AG10803 (cell line): ENCODE measurements at regions not wholly inside any gene's neighbourhood (a gene's known extent, or its start where the extent isn't known, plus 50 kb on each side); places are given as distances from the start of the nearest gene placed in this dataset.

ENCODE experiments used
- DNase-seq: peaks from one replicate; pipeline ENCODE4 v3.0.0; 2010; ENCODE audit warnings: low read depth
- H3K4me3 ChIP-seq: 2 replicates; pipeline ENCODE4 v1.5.1; 2011; ENCODE audit warnings: mild to moderate bottlenecking, low read length, control low read depth
- TF ChIP-seq, protein P1 (sequence below): conservative IDR thresholded peaks from 2 replicates; pipeline ENCODE4 v1.5.1; 2011; ENCODE audit warnings: mild to moderate bottlenecking, low read length, control low read depth, inconsistent platforms

DNA sequence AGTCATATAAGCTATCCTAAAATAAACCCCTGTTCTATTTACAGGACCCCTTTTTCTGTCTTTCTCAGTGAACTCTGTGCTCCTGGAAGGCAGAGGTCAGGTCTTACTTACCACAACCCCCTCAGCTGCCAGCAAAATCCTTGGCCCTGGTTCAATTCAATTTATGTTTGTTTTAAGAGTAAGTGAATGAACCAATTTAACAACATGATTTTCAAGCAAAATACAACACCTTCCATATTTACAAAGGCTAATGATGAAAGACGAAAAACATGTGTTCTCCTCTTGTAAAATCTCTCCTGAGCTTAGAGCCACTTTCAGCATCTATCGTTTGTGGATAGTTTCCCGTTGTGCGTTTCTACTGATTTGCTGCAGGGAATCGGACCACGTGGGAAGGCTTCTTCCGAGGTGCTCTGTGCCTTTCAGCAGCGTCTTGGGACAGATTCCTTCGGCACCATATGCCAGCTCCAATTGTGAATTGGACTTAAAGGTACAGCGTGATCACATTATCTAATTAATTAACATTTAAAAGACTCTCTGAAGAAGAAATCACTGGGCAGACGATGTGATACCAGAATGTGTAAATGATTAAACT is 411.7 kb downstream of the IRS2 start:
- DNase-seq, result no peak
- H3K4me3 ChIP-seq, result no peak overlapping the region
- TF ChIP-seq, protein P1, sequence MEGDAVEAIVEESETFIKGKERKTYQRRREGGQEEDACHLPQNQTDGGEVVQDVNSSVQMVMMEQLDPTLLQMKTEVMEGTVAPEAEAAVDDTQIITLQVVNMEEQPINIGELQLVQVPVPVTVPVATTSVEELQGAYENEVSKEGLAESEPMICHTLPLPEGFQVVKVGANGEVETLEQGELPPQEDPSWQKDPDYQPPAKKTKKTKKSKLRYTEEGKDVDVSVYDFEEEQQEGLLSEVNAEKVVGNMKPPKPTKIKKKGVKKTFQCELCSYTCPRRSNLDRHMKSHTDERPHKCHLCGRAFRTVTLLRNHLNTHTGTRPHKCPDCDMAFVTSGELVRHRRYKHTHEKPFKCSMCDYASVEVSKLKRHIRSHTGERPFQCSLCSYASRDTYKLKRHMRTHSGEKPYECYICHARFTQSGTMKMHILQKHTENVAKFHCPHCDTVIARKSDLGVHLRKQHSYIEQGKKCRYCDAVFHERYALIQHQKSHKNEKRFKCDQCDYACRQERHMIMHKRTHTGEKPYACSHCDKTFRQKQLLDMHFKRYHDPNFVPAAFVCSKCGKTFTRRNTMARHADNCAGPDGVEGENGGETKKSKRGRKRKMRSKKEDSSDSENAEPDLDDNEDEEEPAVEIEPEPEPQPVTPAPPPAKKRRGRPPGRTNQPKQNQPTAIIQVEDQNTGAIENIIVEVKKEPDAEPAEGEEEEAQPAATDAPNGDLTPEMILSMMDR, result no peak

DNA sequence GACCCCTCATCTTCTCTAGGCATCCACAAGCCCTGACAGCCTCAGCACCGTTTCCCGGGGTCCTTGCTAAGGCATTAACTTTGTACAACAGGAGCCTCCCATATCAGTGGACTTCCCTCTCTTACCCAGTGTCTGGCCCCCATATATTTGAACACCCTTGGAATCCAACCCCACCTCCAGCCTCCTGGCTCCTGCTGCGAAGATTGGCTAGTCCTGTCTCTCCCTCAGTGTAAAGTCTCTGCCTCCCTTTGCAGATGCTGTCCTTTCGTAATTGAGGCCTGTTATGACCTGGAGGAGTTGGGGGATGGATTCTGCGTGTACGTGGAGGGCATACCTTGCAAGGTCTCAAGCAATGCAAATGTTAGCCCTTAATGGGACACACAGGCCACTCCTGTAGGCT is 413.7 kb downstream of the IRS2 start:
- TF ChIP-seq, protein P1, result no peak
- no peak for DNase-seq
- H3K4me3 ChIP-seq, result no peak overlapping the region

DNA sequence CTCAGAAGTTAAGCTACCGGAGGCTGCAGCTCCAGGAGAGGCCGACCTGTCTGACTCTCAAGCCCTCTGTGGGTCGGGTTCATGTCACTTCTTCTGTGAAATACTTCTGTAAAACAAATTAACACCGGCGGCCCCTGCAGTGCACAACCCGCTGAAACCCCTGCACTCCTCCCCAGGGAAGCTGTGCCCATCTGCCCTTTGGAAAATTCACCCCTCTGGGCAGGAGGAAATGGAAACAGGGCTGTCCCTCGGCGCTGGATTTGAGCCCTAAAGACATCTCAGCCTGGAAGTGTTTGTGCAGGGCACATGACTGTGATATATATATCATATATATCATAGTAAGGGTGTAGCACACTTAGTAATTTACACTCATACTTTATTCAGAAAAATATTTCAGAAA is 415.3 kb downstream of the IRS2 start:
- H3K4me3 ChIP-seq, result no peak overlapping the region
- no peak for DNase-seq
- TF ChIP-seq, protein P1, result no peak

DNA sequence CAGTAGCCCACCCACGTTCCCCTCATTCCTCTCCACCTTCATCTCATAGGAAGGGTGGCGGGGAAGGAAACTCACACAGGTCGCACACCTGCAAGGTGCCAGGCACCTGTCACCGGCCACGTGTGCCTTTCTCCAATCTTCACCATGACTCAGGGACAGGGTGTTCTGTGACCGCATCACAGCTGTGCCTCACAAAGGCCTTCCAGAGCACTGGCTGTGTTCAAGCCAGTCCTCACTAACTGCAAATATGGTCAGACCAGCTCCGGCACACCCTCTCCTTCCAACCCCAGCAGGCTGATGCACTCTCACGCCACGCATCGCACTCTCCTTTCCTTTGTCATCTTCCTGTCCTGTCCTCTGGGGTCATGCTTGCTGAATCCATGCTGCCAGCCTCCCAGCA is 415.9 kb downstream of the IRS2 start:
- H3K4me3 ChIP-seq, result no peak overlapping the region
- DNase-seq, result no peak
- TF ChIP-seq, protein P1, result no peak

DNA sequence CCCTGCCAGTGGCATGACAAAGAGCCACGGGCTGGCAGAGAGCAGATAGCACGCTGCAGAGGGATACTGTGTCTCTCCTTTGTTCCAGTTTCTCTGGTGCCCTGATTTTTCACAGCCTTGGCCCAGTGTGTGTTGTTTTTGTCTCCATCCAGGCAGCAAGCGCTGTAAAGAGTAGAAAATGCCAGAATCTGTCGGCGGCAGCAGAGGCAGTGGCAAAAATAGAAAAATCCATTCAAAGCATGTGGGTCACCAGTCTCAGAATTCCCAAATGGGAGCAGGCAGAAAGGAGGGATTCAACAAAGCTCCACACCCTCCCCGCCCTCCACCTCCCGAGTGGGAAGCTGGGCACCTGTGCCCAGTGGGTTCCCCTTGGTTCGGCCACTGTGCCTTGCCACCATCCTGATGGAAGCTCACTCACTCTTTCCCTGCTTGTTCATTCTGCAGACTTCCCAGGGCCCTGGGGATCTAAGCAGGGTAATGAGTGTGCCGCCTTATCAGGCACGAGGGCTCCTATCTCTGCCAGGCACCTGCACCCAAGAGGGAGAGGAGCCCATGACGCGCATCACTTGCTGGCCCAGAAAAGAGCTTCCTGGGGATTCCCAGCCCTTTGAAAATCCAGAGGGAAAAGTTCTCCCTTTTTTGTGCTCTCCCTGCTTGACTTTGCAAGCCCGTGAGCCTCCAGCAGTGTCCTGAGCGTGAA is 416.9 kb downstream of the IRS2 start:
- TF ChIP-seq, protein P1, result no peak
- DNase-seq, result no peak
- H3K4me3 ChIP-seq, result no peak overlapping the region

DNA sequence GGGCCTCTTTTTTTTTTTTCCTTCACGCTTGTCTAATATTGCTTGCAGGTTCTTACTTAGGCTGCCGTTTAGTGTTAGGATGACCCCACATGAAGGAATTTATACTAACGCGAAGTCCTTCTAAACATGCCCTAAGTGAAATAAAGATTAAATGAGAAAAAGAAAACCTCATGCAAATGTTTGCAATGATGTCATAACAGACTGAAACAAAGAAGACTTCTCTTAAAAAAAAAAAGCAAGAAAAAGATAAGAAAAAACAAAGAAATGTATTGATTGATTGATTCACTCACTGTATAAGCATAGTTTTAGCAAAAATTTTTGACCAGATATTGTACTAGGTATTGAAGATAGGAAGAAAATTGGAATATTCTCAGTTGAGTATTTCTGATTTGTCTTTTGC is 418.2 kb downstream of the IRS2 start:
- TF ChIP-seq, protein P1, result no peak
- DNase-seq, result no peak
- H3K4me3 ChIP-seq, result no peak overlapping the region

DNA sequence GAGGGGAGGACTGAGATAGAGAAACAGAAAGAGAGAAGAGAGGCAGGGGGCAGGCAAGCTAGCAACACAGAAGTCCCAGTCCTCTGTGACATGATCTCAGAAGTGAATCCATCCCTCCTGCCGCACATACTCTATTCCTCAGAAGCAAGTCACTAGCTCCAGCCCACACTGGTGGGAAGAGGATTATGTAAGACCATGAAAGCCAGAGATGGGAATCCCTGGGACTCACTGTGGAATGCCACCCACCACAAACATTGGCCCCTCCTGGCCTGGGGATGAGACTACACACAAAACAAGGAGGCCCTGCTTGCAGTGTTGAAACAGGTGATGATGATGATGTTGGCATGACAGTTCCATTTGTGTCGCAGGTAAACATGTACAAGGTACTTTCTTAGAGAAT is 419.9 kb downstream of the IRS2 start:
- TF ChIP-seq, protein P1, result no peak
- peak; percentile 58 for DNase-seq
- H3K4me3 ChIP-seq, result no peak overlapping the region
